Neural progenitor cell (in vitro differentiated cells): ENCODE measurements at regions not wholly inside any gene's neighbourhood (a gene's known extent, or its start where the extent isn't known, plus 50 kb on each side); places are given as distances from the start of the nearest gene placed in this dataset.

Experiments
- DNase-seq: peaks from one replicate; pipeline ENCODE4 v3.0.0-alpha.2; 2016; ENCODE audit warnings: low spot score
- H2AFZ ChIP-seq: fragments of 200-600 bp; sonication (generic); replicated peaks from 2 replicates; pipeline ENCODE4 v1.6.1; 2016; ENCODE audit warnings: antibody characterized with exemption
- H3F3A ChIP-seq: fragments of 200-600 bp; sonication (generic); 2 replicates; pipeline ENCODE4 v1.6.1; 2016; ENCODE audit warnings: antibody characterized with exemption, low read depth
- H3K27ac ChIP-seq: fragments of 200-600 bp; sonication (generic); 2 replicates; pipeline ENCODE4 v1.5.1; 2016; ENCODE audit warnings: mild to moderate bottlenecking
- H3K27me3 ChIP-seq: fragments of 200-600 bp; sonication (generic); 2 replicates; pipeline ENCODE4 v1.6.1; 2016; ENCODE audit warnings: mild to moderate bottlenecking, moderate library complexity
- H3K36me3 ChIP-seq: fragments of 200-600 bp; sonication (generic); 2 replicates; pipeline ENCODE4 v1.5.1; 2016
- H3K4me1 ChIP-seq: fragments of 200-600 bp; sonication (generic); 2 replicates; pipeline ENCODE4 v1.6.1; 2016; ENCODE audit warnings: mixed run types
- H3K4me2 ChIP-seq: fragments of 200-600 bp; sonication (generic); 2 replicates; pipeline ENCODE4 v1.6.1; 2016
- H3K4me3 ChIP-seq: fragments of 200-600 bp; sonication (generic); 2 replicates; pipeline ENCODE4 v1.5.1; 2016
- H3K79me2 ChIP-seq: fragments of 200-600 bp; sonication (generic); 2 replicates; pipeline ENCODE4 v1.6.1; 2016; ENCODE audit warnings: low read depth
- H3K9ac ChIP-seq: fragments of 200-600 bp; sonication (generic); 2 replicates; pipeline ENCODE4 v1.6.1; 2016
- H3K9me3 ChIP-seq: fragments of 200-600 bp; sonication (generic); 2 replicates; pipeline ENCODE4 v1.5.1; 2016; ENCODE audit warnings: low read depth
- H4K20me1 ChIP-seq: fragments of 200-600 bp; sonication (generic); 2 replicates; pipeline ENCODE4 v1.6.1; 2016; ENCODE audit warnings: low read depth
- H3K27ac Mint-ChIP-seq: 3 replicates; pipeline ENCODE4 v1.8.0; 2021; ENCODE audit warnings: mixed read lengths
- H3K27me3 Mint-ChIP-seq: 2 replicates; pipeline ENCODE4 v1.8.0; 2022; ENCODE audit warnings: low read depth, mild to moderate bottlenecking, inconsistent platforms, moderate library complexity, mixed read lengths; ENCODE audit not compliant: insufficient read depth
- H3K36me3 Mint-ChIP-seq: 3 replicates; pipeline ENCODE4 v1.8.0; 2021; ENCODE audit warnings: mixed read lengths
- H3K4me1 Mint-ChIP-seq: 3 replicates; pipeline ENCODE4 v1.8.0; 2021; ENCODE audit warnings: mixed read lengths
- H3K4me3 Mint-ChIP-seq: 3 replicates; pipeline ENCODE4 v1.8.0; 2021; ENCODE audit warnings: mild to moderate bottlenecking, moderate library complexity, mixed read lengths
- H3K9me3 Mint-ChIP-seq: 3 replicates; pipeline ENCODE4 v1.8.0; 2020; ENCODE audit warnings: mixed read lengths
- EZH2 ChIP-seq: fragments of 200-600 bp; sonication (generic); IDR thresholded peaks from 2 replicates; pipeline ENCODE4 v1.6.1; 2017; ENCODE audit warnings: antibody characterized with exemption, mild to moderate bottlenecking, moderate library complexity
- EZH2phosphoT487 ChIP-seq: fragments of 200-600 bp; sonication (generic); IDR thresholded peaks from 2 replicates; pipeline ENCODE4 v1.6.1; 2017; ENCODE audit warnings: antibody characterized with exemption
- TF ChIP-seq, protein P1 (sequence below): fragments of 200-600 bp; sonication (generic); IDR thresholded peaks from 2 replicates; pipeline ENCODE4 v1.5.1; 2017; ENCODE audit warnings: antibody characterized with exemption, mild to moderate bottlenecking

DNA sequence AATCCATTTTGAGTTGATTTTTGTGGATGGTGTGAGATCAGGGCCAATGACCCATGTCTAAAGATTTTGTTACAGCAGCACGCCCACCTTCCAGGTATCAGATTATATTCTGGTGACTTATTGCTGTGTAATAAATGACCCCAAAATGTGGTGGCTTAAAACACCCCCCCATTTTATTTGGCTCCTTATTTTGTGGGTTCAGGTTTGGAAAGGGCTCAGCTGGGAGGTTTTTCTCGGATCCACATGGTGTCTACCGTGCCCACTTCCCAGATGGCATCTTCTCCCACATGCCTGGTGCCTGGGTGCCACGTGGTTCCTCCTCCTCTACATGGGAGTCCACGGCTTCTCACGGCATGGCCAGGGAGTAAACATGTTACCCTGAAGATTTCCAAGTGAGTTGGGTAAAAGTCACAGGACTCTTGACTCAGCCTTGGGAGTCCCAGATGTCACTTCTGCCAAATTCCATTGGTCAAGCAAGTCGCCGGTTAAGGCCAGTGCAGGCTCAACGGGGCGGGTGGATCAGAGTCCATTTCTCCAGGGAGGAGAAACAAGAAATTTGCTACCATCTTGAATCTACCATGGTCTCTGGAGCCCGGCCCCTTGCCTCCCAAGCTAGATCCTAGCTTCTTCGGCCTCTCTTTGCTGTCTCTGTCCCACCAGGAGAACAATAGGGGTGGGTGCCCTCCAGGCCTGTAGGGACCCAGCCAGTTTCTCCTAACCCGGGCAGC, 214.3 kb downstream of the KIF26A start:
- Histone ChIP-seq H3K4me2 (no peak overlapping the region), H3K27ac (no peak overlapping the region), H3F3A (no peaks in the 10 kb centered on the region), H3K36me3 (no peaks in the 10 kb centered on the region), H3K4me3 (no peak overlapping the region), H3K79me2 (no peaks in the 10 kb centered on the region), H2AFZ (no peak overlapping the region), H4K20me1 (no peaks in the 10 kb centered on the region), H3K9ac (no peak overlapping the region), H3K4me1 (no peaks in the 10 kb centered on the region), H3K27me3 (no peaks in the 10 kb centered on the region), H3K9me3 (no peaks in the 10 kb centered on the region)
- H3K27ac Mint-ChIP-seq: no peak overlapping the region
- TF ChIP-seq, protein P1, sequence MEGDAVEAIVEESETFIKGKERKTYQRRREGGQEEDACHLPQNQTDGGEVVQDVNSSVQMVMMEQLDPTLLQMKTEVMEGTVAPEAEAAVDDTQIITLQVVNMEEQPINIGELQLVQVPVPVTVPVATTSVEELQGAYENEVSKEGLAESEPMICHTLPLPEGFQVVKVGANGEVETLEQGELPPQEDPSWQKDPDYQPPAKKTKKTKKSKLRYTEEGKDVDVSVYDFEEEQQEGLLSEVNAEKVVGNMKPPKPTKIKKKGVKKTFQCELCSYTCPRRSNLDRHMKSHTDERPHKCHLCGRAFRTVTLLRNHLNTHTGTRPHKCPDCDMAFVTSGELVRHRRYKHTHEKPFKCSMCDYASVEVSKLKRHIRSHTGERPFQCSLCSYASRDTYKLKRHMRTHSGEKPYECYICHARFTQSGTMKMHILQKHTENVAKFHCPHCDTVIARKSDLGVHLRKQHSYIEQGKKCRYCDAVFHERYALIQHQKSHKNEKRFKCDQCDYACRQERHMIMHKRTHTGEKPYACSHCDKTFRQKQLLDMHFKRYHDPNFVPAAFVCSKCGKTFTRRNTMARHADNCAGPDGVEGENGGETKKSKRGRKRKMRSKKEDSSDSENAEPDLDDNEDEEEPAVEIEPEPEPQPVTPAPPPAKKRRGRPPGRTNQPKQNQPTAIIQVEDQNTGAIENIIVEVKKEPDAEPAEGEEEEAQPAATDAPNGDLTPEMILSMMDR: no peak
- TF ChIP-seq EZH2phosphoT487 (no peak), EZH2 (no peak)
- peaks cover 14% of the 10 kb centered on the region for H3K4me1 Mint-ChIP-seq
- H3K36me3 Mint-ChIP-seq: no peaks in the 10 kb centered on the region
- no peak overlapping the region for H3K4me3 Mint-ChIP-seq
- H3K9me3 Mint-ChIP-seq: no peaks in the 10 kb centered on the region
- DNase-seq: no peak
- H3K27me3 Mint-ChIP-seq: no peaks in the 10 kb centered on the region

DNA sequence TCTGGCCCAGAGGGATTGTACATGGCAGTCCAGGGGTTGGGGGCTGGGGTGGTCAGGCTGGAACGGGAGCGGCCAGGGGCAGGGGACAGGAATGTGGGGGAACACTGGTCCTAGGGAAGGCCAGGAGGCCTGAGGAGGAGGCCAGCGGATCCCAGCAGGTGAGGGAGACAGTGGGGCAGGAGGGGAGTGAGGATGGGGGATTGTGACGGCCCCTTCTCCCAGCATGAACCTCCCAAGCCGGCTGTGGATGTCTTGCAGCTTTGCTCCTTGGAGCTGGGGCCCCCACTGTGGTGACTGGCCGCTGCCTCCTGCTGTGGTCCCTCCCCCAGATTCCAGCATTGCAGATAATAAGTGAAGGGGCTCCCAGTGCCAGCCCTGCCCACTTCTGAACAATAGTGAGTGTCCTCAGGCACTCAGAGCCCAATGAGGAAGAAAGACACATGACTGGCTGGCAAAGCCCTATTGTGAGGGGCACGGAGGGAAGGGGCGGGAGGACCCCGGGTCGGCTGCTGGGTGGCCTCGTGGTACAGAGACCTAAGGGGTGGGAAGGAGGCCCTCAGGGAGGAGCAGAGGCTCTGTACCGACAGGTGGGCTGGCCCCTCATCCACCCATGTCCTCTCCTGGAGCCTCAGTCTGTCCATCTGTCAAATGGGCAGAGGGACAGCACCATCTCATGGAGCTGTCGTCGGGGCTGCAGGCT, 215.0 kb downstream of the KIF26A start:
- H3K36me3 Mint-ChIP-seq: no peaks in the 10 kb centered on the region
- Histone ChIP-seq H3K9me3 (no peaks in the 10 kb centered on the region), H3K4me3 (no peak overlapping the region), H3K36me3 (no peaks in the 10 kb centered on the region), H3K4me1 (no peaks in the 10 kb centered on the region), H4K20me1 (no peaks in the 10 kb centered on the region), H3K4me2 (no peak overlapping the region), H2AFZ (no peak overlapping the region), H3K27ac (no peak overlapping the region), H3K27me3 (no peaks in the 10 kb centered on the region), H3K79me2 (no peaks in the 10 kb centered on the region), H3K9ac (no peak overlapping the region), H3F3A (no peaks in the 10 kb centered on the region)
- TF ChIP-seq, protein P1: no peak
- TF ChIP-seq EZH2phosphoT487: no peak
- no peak for TF ChIP-seq EZH2
- peaks cover 14% of the 10 kb centered on the region for H3K4me1 Mint-ChIP-seq
- H3K27ac Mint-ChIP-seq: peak overlapping the region; percentile 50
- DNase-seq: no peak
- no peaks in the 10 kb centered on the region for H3K27me3 Mint-ChIP-seq
- H3K9me3 Mint-ChIP-seq: no peaks in the 10 kb centered on the region
- no peak overlapping the region for H3K4me3 Mint-ChIP-seq

GRCh38 chr14:104353921-104354701, 215.7 kb downstream of the KIF26A start:
- Histone ChIP-seq H3K27ac (no peak overlapping the region), H3K79me2 (no peaks in the 10 kb centered on the region), H3K9ac (no peak overlapping the region), H3K4me2 (no peak overlapping the region), H2AFZ (no peak overlapping the region), H3K36me3 (no peaks in the 10 kb centered on the region), H3K4me3 (no peak overlapping the region), H3K27me3 (no peaks in the 10 kb centered on the region), H3F3A (no peaks in the 10 kb centered on the region), H3K4me1 (no peaks in the 10 kb centered on the region), H4K20me1 (no peaks in the 10 kb centered on the region), H3K9me3 (no peaks in the 10 kb centered on the region)
- Mint-ChIP-seq H3K27me3 (no peaks in the 10 kb centered on the region), H3K36me3 (no peaks in the 10 kb centered on the region), H3K27ac (peak overlapping the region; percentile 94), H3K4me3 (peak overlapping the region; percentile 46), H3K9me3 (no peaks in the 10 kb centered on the region), H3K4me1 (peaks cover 14% of the 10 kb centered on the region)
- no peak for DNase-seq
- no peak for TF ChIP-seq EZH2
- TF ChIP-seq, protein P1: no peak
- no peak for TF ChIP-seq EZH2phosphoT487
